ENCODE measurements at regions not wholly inside any gene's neighbourhood (a gene's known extent, or its start where the extent isn't known, plus 50 kb on each side); places are given as distances from the start of the nearest gene placed in this dataset.

- TF ChIP-seq EZH2 (optimal IDR thresholded peaks at IDR 0.05; ENCODE audit: low read depth, low read length): no peak
- TF ChIP-seq, protein P1, sequence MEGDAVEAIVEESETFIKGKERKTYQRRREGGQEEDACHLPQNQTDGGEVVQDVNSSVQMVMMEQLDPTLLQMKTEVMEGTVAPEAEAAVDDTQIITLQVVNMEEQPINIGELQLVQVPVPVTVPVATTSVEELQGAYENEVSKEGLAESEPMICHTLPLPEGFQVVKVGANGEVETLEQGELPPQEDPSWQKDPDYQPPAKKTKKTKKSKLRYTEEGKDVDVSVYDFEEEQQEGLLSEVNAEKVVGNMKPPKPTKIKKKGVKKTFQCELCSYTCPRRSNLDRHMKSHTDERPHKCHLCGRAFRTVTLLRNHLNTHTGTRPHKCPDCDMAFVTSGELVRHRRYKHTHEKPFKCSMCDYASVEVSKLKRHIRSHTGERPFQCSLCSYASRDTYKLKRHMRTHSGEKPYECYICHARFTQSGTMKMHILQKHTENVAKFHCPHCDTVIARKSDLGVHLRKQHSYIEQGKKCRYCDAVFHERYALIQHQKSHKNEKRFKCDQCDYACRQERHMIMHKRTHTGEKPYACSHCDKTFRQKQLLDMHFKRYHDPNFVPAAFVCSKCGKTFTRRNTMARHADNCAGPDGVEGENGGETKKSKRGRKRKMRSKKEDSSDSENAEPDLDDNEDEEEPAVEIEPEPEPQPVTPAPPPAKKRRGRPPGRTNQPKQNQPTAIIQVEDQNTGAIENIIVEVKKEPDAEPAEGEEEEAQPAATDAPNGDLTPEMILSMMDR (IDR thresholded peaks at IDR 0.05; ENCODE audit: low read length): no peak
Observed at GRCh38 chr5:127216898-127217675, 73.5 kb upstream of the MEGF10 start.

All from MM.1S (cell line).